Stimulated activated CD8-positive, alpha-beta memory T cell treated with anti-CD3 and anti-CD28 coated beads, Interleukin-4, amount 100 ng/mL, for 1 hour (primary cell): ENCODE measurements at regions not wholly inside any gene's neighbourhood (a gene's known extent, or its start where the extent isn't known, plus 50 kb on each side); places are given as distances from the start of the nearest gene placed in this dataset.

ENCODE experiments used
- DNase-seq, 2 donors: peaks; one replicate each; pipeline ENCODE4 v3.0.0-alpha.2; 2020; ENCODE audit warnings: low read depth in 2 of 2, low spot score in 1 of 2

DNA sequence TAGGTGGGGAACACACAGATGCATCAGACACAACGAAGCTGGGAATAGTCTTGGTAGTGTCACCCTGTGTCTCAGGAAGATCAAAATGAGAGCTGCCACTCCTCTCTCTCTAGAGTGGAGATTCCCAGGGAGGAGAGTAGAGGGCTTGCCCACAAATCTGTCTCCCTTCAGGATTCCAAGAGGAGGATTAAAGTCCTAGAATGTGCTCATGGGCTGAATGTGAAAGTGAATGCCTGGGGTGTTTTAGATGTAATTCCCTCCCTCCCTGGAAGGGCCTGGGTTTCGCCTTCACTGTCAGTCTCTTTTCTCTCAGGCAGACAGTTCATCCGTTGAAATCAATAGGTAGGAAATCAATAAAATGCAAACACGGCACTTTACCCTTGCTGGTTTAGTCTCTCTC, 282.6 kb upstream of the PPARGC1A start:
- no peak for DNase-seq

DNA sequence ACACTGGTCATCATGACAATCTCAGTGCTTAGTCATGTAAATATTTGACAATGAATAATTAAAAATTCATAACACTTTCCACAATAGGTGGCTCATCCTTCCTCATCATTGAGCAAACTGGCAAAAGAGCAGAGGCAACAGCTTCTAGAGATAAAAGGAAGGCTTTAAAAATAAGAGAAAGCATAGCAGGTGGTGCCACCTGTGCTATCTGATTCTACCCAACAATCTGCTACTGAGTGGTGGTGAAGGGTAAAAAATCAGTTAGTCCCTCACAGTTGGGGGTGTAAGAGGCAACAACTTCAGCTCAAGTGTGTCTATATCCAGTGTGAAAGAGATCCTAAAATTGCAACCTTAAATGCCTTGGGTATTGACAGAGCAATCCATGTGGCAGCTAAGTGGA, 280.1 kb upstream of the PPARGC1A start:
- DNase-seq: no peak

- DNase-seq: no peak
These were observed 278.8 kb upstream of the PPARGC1A start for GRCh38 chr4:24168658-24169057.

DNA sequence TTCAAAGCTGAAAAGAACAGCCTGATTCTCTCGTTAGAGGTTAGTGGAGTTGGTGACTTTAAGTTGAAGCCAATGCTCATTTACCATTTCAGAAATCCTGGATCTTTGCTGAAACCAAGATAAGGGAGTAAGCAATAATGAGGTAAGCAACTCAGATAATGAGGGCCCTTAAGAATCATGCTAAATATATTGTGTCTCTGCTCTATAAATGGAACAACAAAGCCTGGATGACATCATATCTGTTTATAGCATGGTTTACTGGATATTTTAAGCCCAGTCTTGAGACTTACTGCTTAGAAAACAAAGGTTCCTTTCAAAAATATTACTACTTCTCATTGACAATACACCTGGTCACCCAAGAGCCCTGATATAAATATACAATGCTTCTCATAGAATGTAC, 276.7 kb upstream of the PPARGC1A start:
- no peak for DNase-seq

- no peak for DNase-seq
These were observed 274.9 kb upstream of the PPARGC1A start for GRCh38 chr4:24164797-24165196.

DNA sequence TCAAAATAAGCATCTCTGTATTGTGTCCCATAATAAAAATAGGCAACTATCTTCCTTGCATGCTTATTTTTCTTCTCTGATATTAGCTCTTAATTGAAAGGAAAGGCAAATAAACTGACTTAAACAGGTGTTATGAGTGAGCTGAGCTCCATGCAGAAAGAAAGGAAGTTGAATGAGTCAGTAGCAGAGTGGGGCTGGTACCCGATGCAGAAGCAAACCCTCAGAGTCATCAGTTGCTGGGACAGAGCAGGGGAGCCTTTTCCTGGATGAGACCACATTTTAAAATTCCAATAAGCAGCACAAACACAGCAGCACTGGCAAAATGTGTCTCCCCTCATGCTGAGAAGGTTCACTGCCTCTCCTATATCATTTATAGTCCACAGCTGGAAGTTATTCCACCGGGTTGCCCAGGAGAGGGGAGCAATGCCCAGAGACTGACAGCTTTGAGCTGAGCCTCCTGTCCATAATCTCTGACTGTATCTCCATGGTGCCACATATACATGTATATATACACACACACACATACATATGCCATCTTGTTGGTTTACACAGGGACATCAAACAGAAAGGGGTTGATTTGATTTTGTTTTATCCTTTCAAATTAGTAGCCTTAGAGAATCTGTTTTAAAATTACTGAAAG, 274.3 kb upstream of the PPARGC1A start:
- DNase-seq: no peak

- no peak for DNase-seq
These were observed 273.5 kb upstream of the PPARGC1A start for GRCh38 chr4:24163314-24163713.

DNA sequence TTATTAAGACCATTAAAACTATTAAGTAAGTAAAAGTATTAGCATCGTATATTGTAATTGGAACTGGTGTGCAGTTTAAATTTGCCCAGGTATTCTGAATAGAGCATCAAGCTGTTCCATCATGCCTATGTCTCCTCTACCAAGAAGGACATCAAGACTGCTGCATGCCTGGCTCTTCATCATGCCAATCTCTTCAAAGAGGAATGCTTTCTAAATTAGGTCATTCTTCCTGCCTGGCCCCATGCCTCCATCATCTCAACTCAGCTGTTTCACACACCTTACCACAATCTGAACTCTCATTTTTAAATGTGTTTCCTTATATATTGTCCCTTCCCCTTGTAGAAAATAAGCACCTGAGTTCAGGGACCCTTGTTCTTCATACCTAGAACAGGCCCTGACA, 270.5 kb upstream of the PPARGC1A start:
- DNase-seq: no peak

DNA sequence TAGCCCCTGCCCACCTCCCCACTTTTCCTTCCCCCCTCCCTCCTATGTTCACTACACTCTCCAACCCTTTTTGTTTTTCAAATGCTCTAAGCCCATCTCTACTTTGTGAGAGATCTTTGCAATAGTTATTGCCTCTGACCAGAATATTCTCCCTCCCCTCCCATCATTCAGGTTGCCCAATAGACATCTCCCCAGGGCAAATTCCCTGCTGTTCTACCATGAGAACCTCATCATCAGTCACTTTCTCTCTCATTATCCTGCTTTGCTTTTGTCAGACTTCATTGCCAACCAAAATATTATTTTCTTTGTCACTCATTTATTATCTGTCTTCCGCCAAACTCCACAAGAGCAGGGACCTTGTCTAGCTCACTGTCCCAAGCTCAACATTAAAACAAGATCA, 268.2 kb upstream of the PPARGC1A start:
- DNase-seq: no peak

DNA sequence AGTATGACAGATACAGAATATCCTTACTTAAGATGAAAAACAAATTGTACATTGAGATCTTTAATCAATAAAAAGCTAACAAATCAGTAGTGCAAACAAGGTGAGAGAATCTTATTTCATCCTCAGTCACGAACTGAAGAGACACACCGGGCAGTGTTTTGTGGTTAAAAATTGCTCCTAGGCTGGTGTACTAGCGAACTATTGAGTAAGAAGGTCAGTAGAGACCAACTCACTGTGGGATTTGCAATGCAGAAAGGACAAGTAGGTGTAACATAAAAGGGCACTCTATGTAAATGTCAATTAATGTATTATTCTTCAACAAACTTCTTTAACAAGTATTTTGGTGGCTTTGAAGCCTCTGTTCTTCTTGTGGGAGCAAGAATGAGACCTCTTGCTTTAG, 260.2 kb upstream of the PPARGC1A start:
- DNase-seq: no peak

DNA sequence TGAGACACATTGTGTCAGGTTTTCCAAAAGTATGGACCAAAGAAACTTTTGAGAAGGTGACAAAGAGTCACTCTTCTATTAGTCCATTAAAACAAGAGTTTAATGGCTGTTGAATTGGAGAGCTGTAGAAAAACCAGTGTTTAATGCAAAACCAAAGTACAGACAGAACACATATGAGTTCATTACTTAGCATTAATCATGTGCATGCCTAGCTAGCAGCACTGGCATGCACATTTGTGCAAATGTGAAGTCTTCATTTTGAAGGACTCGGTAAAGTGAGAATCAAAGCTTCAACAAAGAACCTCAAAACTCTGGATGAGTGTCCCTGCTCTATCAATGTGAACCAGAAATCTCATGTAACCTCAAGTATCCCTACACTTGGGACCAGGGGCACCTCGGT, 256.3 kb upstream of the PPARGC1A start:
- DNase-seq: no peak

GRCh38 chr4:24145591-24145990, 255.7 kb upstream of the PPARGC1A start:
- no peak for DNase-seq

DNA sequence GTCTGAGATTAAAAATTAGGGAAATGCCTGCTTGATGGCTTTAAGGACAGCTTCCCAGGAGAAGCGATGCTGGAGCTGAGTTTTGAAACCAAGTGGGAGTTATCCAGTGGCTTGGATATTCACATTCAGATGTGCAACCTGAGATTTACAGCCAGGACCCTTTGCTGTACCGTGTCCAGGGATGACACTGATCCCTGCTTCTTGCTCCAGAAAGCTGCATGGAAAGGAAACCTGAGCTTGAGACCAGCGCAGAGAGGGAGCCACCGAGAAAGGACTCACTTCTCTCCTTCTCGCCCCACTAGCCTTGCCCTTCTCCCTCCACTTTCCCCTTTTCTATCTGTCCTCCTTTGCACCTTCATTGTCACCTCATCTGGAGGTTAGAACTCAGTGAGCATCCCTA, 254.5 kb upstream of the PPARGC1A start:
- DNase-seq: no peak

- no peak for DNase-seq
These were observed 253.9 kb upstream of the PPARGC1A start for GRCh38 chr4:24143741-24144140.

GRCh38 chr4:24141836-24142235, 252.0 kb upstream of the PPARGC1A start:
- DNase-seq: no peak

GRCh38 chr4:24140892-24141291, 251.0 kb upstream of the PPARGC1A start:
- no peak for DNase-seq

DNA sequence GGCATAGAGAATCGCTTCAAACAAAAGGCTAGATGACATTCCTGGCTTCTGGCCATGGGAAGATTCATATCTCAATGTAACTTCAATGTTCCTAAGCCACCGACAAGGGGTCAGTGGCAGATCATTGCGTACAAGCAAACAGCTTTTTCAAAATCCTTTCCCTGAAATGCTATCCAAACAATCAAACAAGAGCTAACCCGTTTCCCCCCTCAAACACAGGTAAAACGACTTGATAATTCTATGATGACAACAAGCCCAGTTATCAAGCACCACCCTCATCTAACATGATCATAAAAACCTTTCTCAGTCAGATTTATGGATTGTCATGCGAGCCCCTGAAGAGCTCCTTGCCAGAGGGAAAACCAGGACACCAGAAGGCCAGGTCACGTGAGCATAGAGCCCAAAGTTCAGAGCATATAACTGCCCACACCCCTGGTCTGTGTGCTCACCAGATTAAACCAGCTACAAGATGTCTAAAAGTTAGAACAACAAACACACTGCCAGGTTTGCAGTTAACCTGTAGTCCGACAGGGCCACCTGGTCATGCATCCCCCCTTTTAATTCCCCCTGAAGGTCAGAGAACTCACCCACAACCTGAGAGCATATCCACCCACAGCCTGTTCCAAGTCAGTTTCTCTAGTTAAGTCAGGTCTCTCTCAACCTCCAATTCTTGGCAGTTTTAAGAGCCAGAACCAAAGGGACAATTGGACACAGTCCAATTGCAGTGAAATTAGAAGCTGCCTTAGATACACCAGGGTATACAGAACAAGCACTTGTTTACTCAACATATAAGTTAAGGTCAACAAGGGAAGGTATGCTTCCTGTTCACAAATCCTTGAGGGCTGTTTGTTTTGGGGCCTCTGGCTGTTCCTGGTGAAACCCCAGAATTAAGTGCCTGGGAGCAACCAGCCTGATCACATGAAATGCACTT, 248.1 kb upstream of the PPARGC1A start:
- no peak for DNase-seq

GRCh38 chr4:24131954-24132673, 242.3 kb upstream of the PPARGC1A start:
- no peak for DNase-seq

DNA sequence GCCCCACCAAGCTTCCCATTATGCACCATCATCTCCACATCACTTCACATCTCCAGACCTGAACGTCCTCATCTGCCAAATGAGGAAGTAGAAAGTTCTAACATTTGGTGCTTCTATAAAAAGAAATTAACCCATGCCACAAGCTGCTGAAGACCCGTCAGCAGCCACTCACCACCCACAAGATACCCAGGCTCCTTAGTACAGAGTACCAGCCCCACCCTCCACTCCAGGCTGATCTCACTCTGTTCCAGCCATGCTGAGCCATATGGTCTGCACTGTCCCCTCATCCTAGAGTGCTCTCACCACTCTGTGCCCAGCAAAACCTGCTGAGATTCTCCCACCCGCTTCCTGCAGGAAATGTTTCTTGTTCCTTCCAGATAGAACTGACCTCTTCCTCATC, 240.8 kb upstream of the PPARGC1A start:
- DNase-seq: no peak

DNA sequence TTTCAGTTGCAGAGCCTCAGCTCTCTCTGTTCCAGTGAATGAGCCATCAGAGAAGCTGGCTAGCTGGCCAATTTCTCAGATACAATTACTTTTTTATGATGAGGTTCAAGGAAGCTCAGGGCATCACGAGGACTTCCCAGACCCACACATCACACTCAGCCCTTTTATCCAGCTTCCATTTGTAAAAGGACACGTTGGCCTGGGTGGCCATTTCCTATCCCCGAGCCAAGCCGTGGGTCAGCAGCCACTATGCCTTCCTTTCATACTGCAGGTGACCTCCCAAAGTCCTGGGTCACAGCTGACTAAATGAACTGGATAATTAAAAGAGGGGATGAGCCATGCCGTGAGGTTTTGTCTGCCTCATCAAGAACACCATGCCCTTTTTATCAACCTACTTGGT, 236.9 kb upstream of the PPARGC1A start:
- DNase-seq: no peak

DNA sequence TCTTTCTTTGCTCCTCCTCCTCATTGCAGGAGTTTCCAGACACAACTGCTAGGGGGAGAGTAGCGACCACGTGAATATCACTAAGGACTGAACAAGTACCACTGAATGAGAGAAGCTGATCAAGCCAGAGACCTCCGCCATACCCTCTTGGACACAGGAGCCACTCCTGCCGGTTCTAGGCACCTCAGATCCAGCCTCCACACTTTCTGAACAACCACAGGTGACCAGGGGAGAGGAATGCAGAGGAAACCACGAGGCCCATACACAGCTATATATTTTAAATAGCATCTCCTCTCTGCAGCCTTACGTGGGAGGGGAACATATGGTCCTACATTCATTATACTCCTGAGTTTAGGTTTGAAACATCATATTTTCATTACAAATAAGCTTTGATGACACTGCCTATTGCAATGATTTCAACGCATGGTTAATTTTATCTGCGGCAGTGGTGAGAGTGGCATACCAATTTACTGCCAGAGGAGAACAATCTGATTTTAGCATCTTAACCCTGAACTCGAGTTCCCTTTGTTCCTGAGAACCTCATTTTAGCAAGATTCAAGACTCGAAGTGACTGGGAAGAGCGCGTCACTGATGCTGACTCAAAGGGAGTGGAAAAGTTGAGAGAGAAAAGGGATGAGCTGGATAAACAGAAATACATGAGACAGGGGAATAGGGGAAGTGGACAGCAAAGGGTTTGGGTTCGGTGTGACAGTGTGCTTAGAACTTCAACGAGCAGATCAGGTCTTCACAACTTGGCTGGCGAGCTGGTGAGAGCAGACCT, 231.7 kb upstream of the PPARGC1A start:
- no peak for DNase-seq
